Peyer's patch (tissue), 4 donors: ENCODE measurements at regions not wholly inside any gene's neighbourhood (a gene's known extent, or its start where the extent isn't known, plus 50 kb on each side); places are given as distances from the start of the nearest gene placed in this dataset.

Experiments used
- CTCF ChIP-seq, 6 experiments: fragments of 450-650 bp in 4 of 6; fragments of 200-600 bp in 2 of 6; sonication (generic) in 1 of 6; IDR thresholded peaks; one replicate each; pipeline ENCODE4 v1.5.1; 2017 to 2019; ENCODE audit warnings: antibody characterized with exemption in 6 of 6, mild to moderate bottlenecking in 3 of 6, moderate library complexity in 1 of 6
- POLR2A ChIP-seq, 2 donors: fragments of 450-650 bp; IDR thresholded peaks; one replicate each; pipeline ENCODE4 v1.5.1; 2017; ENCODE audit warnings: antibody characterized with exemption in 2 of 2, mild to moderate bottlenecking in 2 of 2, moderate library complexity in 2 of 2

DNA sequence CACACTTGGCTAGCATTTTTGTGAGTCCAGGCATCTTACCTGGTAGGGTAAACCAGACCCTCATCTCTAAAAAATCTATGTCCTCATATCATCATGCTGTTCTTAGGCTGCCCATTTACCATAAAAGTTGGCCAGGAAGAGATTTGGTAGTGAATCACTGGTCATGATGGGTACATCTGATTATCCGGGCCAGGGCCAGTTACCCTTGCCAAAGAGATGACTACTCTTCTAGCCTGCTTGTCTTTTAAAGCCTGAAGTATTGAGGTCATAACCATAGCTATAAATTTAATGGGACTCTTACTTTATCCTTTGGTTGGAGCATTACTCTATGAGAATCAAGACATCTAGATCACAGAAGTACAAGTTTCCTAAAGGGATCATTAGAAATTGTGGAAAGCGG lies 276.8 kb downstream of the TENT5A start:
- TF ChIP-seq CTCF (IDR thresholded peaks at IDR 0.05) (no peak), POLR2A (IDR thresholded peaks at IDR 0.05) (no peak)
